ENCODE measurements at regions not wholly inside any gene's neighbourhood (a gene's known extent, or its start where the extent isn't known, plus 50 kb on each side); places are given as distances from the start of the nearest gene placed in this dataset.

DNA sequence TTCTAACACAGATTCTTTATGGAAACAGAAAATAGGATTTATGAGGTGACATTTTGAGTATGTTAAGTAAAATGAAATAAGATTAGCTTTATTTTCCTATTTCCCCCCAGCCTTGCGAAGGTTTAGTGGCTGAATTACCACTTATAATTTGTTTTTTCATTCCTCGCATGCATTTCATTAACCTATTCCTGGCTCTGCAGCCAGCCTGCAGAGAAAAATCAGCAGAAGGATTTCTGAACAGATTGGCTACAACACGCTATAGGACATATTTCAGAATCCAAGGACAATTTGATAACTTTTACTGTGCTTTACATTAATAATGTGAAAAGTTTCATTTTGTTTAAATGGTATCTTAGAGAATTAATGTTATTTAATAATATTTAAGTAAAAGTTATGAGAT is 162.4 kb upstream of the MMS22L start:
- ATAC-seq: no peak
- no peaks in the 10 kb centered on the region for H3K36me3 ChIP-seq
- WGBS, 2 donors (ENCODE audit: low coverage in 1 of 2): 25 to 30% methylated on average over 3 of the region's 3 CpGs

GRCh38 chr6:97449444-97449966 is 166.5 kb upstream of the MMS22L start:
- no peak for ATAC-seq

More for the DNA sequence above, 162.4 kb upstream of the MMS22L start:
- no peak overlapping the region for H3K4me3 ChIP-seq
- H3K4me1 ChIP-seq: no peaks in the 10 kb centered on the region
- TF ChIP-seq CTCF (IDR thresholded peaks at IDR 0.05) (no peak), EP300 (IDR thresholded peaks at IDR 0.05) (no peak), POLR2AphosphoS5 (IDR thresholded peaks at IDR 0.05) (no peak), POLR2A (IDR thresholded peaks at IDR 0.05) (no peak)
- H3K27me3 ChIP-seq: no peaks in the 10 kb centered on the region
- H3K27ac ChIP-seq: no peak overlapping the region
- no peaks in the 10 kb centered on the region for H3K9me3 ChIP-seq

DNA sequence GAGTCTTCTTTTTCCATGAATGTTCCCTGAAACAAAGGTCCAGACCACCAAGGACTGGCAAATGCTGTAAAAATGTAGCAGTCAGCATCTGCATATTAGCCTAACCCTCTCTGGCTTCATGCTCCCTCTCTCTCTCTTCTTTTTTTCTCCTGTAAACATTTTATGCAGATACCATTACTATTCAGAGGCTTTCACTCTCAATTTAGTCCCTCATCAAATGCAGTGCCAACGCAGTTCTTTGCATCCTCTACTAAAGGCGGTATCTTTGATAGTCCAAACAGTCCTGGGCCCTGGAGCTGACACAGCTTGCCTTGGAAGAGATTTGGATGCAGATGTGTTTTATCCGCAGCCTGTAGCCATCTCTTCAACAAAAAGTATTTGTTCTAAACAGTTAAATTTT is 167.1 kb upstream of the MMS22L start:
- WGBS, 2 donors (ENCODE audit: low coverage in 1 of 2): 63% methylated on average over 3 of the region's 3 CpGs; no CpG with 5 or more reads in 1 of the 2 donors
- H3K36me3 ChIP-seq: no peaks in the 10 kb centered on the region
- no peak overlapping the region for H3K4me3 ChIP-seq
- H3K9me3 ChIP-seq: no peaks in the 10 kb centered on the region
- no peak for ATAC-seq
- TF ChIP-seq POLR2AphosphoS5 (IDR thresholded peaks at IDR 0.05) (no peak), CTCF (IDR thresholded peaks at IDR 0.05) (no peak), EP300 (IDR thresholded peaks at IDR 0.05) (no peak), POLR2A (IDR thresholded peaks at IDR 0.05) (no peak)
- H3K4me1 ChIP-seq: no peaks in the 10 kb centered on the region
- no peak overlapping the region for H3K27ac ChIP-seq
- H3K27me3 ChIP-seq: no peaks in the 10 kb centered on the region

More at GRCh38 chr6:97449444-97449966, 166.5 kb upstream of the MMS22L start:
- Histone ChIP-seq H3K9me3 (no peaks in the 10 kb centered on the region), H3K36me3 (no peaks in the 10 kb centered on the region), H3K4me1 (no peaks in the 10 kb centered on the region), H3K27me3 (no peaks in the 10 kb centered on the region), H3K4me3 (no peak overlapping the region), H3K27ac (no peak overlapping the region)
- 48 to 57% methylated on average over 2 of the region's 2 CpGs for WGBS, 2 donors (ENCODE audit: low coverage in 1 of 2)
- TF ChIP-seq POLR2AphosphoS5 (IDR thresholded peaks at IDR 0.05): no peak
- no peak for TF ChIP-seq CTCF (IDR thresholded peaks at IDR 0.05)
- no peak for TF ChIP-seq POLR2A (IDR thresholded peaks at IDR 0.05)
- TF ChIP-seq EP300 (IDR thresholded peaks at IDR 0.05): no peak

- TF ChIP-seq EP300 (IDR thresholded peaks at IDR 0.05) (no peak), POLR2A (IDR thresholded peaks at IDR 0.05) (no peak), POLR2AphosphoS5 (IDR thresholded peaks at IDR 0.05) (no peak), CTCF (IDR thresholded peaks at IDR 0.05) (no peak)
- Histone ChIP-seq H3K27ac (no peak overlapping the region), H3K9me3 (no peaks in the 10 kb centered on the region), H3K27me3 (no peaks in the 10 kb centered on the region), H3K36me3 (no peaks in the 10 kb centered on the region), H3K4me3 (no peak overlapping the region), H3K4me1 (no peaks in the 10 kb centered on the region)
- 53 to 56% methylated on average over 1 to 3 of the region's 3 CpGs for WGBS, 2 donors (ENCODE audit: low coverage in 1 of 2)
- ATAC-seq: no peak
Observed at GRCh38 chr6:97456070-97456469, 173.1 kb upstream of the MMS22L start.

DNA sequence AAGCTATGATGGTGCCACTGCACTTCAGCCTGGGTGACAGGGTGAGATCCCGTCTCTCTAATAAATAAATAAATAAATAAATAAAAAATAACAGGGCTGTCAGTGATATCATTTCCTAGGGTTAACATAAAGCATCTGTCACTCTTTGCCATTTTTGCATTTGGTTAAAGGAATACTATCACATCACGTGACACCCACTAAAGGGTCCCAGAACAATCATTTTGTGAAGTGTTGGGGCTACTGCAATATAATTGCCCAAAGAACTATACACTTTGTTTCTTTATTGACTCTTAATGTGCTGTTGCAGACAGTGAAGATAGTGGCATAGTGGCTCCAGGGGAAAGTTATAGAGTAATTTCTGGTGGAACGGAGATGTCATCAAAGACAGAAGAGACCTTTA is 176.5 kb upstream of the MMS22L start:
- no peaks in the 10 kb centered on the region for H3K9me3 ChIP-seq
- no peaks in the 10 kb centered on the region for H3K4me1 ChIP-seq
- no peaks in the 10 kb centered on the region for H3K27me3 ChIP-seq
- ATAC-seq: no peak
- H3K4me3 ChIP-seq: no peak overlapping the region
- no peak overlapping the region for H3K27ac ChIP-seq
- no peaks in the 10 kb centered on the region for H3K36me3 ChIP-seq
- TF ChIP-seq POLR2AphosphoS5 (IDR thresholded peaks at IDR 0.05): no peak
- 71 to 91% methylated on average over 1 to 3 of the region's 3 CpGs for WGBS, 2 donors (ENCODE audit: low coverage in 1 of 2)

Data from gastroesophageal sphincter (tissue), 4 donors.